WTC11 (cell line): ENCODE measurements at regions not wholly inside any gene's neighbourhood (a gene's known extent, or its start where the extent isn't known, plus 50 kb on each side); places are given as distances from the start of the nearest gene placed in this dataset.

ENCODE experiments used
- ATAC-seq: fragments of 200-7000 bp; cut with Tn5 transposase; 2 replicates; pipeline ENCODE4 v1.10.0; 2021; ENCODE audit warnings: mild to moderate bottlenecking, moderate library complexity
- CTCF ChIA-PET: fragments of 300-600 bp; sonication (Branson Sonifier 250); formaldehyde crosslinking; loops from one replicate; lab custom pipeline; 2021; ENCODE audit warnings: antibody characterized with exemption; lab: Charles Lee
- POLR2A ChIA-PET: fragments of 350-600 bp; sonication (Branson Sonifier 250); formaldehyde crosslinking; loops from one replicate; lab custom pipeline; 2021; ENCODE audit warnings: antibody characterized with exemption; lab: Charles Lee
- DNase-seq: peaks from one replicate; pipeline ENCODE4 v3.0.0; 2021; ENCODE audit warnings: low spot score
- H3K27ac Mint-ChIP-seq: 2 replicates; pipeline ENCODE4 v1.8.0; 2021; ENCODE audit warnings: mixed read lengths
- H3K27me3 Mint-ChIP-seq: 2 replicates; pipeline ENCODE4 v1.8.0; 2021; ENCODE audit warnings: low read depth, mild to moderate bottlenecking, moderate library complexity, mixed read lengths
- H3K36me3 Mint-ChIP-seq: 2 replicates; pipeline ENCODE4 v1.8.0; 2021; ENCODE audit warnings: mixed read lengths
- H3K4me1 Mint-ChIP-seq: 2 replicates; pipeline ENCODE4 v1.8.0; 2022; ENCODE audit warnings: mixed read lengths
- H3K4me3 Mint-ChIP-seq: 2 replicates; pipeline ENCODE4 v1.8.0; 2021; ENCODE audit warnings: mild to moderate bottlenecking, moderate library complexity, mixed read lengths
- H3K9me3 Mint-ChIP-seq: 2 replicates; pipeline ENCODE4 v1.8.0; 2021; ENCODE audit warnings: mixed read lengths
- ATF3 ChIP-seq: sonication (generic); formaldehyde crosslinking; conservative IDR thresholded peaks from 2 replicates; pipeline ENCODE4 v1.8.1; 2022; ENCODE audit warnings: mild to moderate bottlenecking, missing genetic modification reagents
- CBFB ChIP-seq: sonication (generic); formaldehyde crosslinking; IDR thresholded peaks from 2 replicates; pipeline ENCODE4 v1.8.1; 2022; ENCODE audit warnings: mild to moderate bottlenecking, low read depth, missing genetic modification reagents
- CTCF ChIP-seq: fragments of 200-600 bp; IDR thresholded peaks from 2 replicates; pipeline ENCODE4 v1.8.0; 2022; ENCODE audit warnings: antibody characterized with exemption
- EMX1 ChIP-seq: fragments of 250-450 bp; sonication (Bioruptor Pico); IDR thresholded peaks from 2 replicates; pipeline ENCODE4 v1.8.0; 2021; ENCODE audit warnings: mild to moderate bottlenecking
- ETV6 ChIP-seq: sonication (generic); formaldehyde crosslinking; IDR thresholded peaks from 2 replicates; pipeline ENCODE4 v1.8.1; 2022; ENCODE audit warnings: mild to moderate bottlenecking, missing genetic modification reagents
- GABPB1 ChIP-seq: sonication (generic); formaldehyde crosslinking; IDR thresholded peaks from 2 replicates; pipeline ENCODE4 v1.8.1; 2023; ENCODE audit warnings: mild to moderate bottlenecking, missing genetic modification reagents
- GTF2I ChIP-seq: fragments of 250-450 bp; sonication (Bioruptor Pico); conservative IDR thresholded peaks from 2 replicates; pipeline ENCODE4 v1.4.0; 2021; ENCODE audit warnings: mild to moderate bottlenecking
- KAT7 ChIP-seq: sonication (generic); formaldehyde crosslinking; IDR thresholded peaks from 2 replicates; pipeline ENCODE4 v1.8.1; 2023; ENCODE audit warnings: missing genetic modification reagents, mild to moderate bottlenecking, borderline replicate concordance
- NFE2L1 ChIP-seq: sonication (generic); formaldehyde crosslinking; IDR thresholded peaks from 2 replicates; pipeline ENCODE4 v1.8.1; 2023; ENCODE audit warnings: missing genetic modification reagents
- NFYB ChIP-seq: sonication (generic); formaldehyde crosslinking; conservative IDR thresholded peaks from 2 replicates; pipeline ENCODE4 v1.8.0; 2022; ENCODE audit warnings: low read depth, missing genetic modification reagents
- NR2C2 ChIP-seq: sonication (generic); formaldehyde crosslinking; IDR thresholded peaks from 2 replicates; pipeline ENCODE4 v1.8.0; 2022; ENCODE audit warnings: mild to moderate bottlenecking, missing genetic modification reagents
- NR3C1 ChIP-seq: sonication (generic); formaldehyde crosslinking; conservative IDR thresholded peaks from 2 replicates; pipeline ENCODE4 v1.8.1; 2023; ENCODE audit warnings: low read depth, mild to moderate bottlenecking, missing genetic modification reagents
- OVOL2 ChIP-seq: fragments of 250-450 bp; sonication (Bioruptor Pico); IDR thresholded peaks from 2 replicates; pipeline ENCODE4 v1.9.0; 2021; ENCODE audit warnings: mild to moderate bottlenecking, borderline replicate concordance
- RORB ChIP-seq: fragments of 250-450 bp; sonication (Bioruptor Pico); IDR thresholded peaks from 2 replicates; pipeline ENCODE4 v1.9.0; 2021; ENCODE audit warnings: mild to moderate bottlenecking
- TEAD4 ChIP-seq: sonication (generic); formaldehyde crosslinking; IDR thresholded peaks from 2 replicates; pipeline ENCODE4 v1.8.0; 2022; ENCODE audit warnings: mild to moderate bottlenecking, missing genetic modification reagents
- ZNF138 ChIP-seq: sonication (generic); formaldehyde crosslinking; conservative IDR thresholded peaks from 2 replicates; pipeline ENCODE4 v1.8.1; 2022; ENCODE audit warnings: mild to moderate bottlenecking, moderate library complexity, missing genetic modification reagents
- ZNF281 ChIP-seq: sonication (generic); formaldehyde crosslinking; IDR thresholded peaks from 2 replicates; pipeline ENCODE4 v1.8.0; 2023; ENCODE audit warnings: mild to moderate bottlenecking, missing genetic modification reagents
- ZNF396 ChIP-seq: fragments of 250-450 bp; sonication (Bioruptor Pico); IDR thresholded peaks from 2 replicates; pipeline ENCODE4 v1.8.0; 2021; ENCODE audit warnings: mild to moderate bottlenecking, moderate library complexity, borderline replicate concordance
- ZNF423 ChIP-seq: fragments of 250-450 bp; sonication (Bioruptor Pico); IDR thresholded peaks from 2 replicates; pipeline ENCODE4 v2.1.2; 2022; ENCODE audit warnings: mild to moderate bottlenecking, moderate library complexity
- TF ChIP-seq, protein P1 (sequence below): fragments of 250-450 bp; sonication (Bioruptor Pico); IDR thresholded peaks from 2 replicates; pipeline ENCODE4 v1.9.0; 2021; ENCODE audit warnings: mild to moderate bottlenecking
- TF ChIP-seq, protein P2 (sequence below): sonication (generic); formaldehyde crosslinking; IDR thresholded peaks from 2 replicates; pipeline ENCODE4 v1.8.1; 2023; ENCODE audit warnings: mild to moderate bottlenecking, moderate library complexity, missing genetic modification reagents
- TF ChIP-seq, protein P3 (sequence below): sonication (generic); formaldehyde crosslinking; IDR thresholded peaks from 2 replicates; pipeline ENCODE4 v1.8.1; 2023; ENCODE audit warnings: mild to moderate bottlenecking, missing genetic modification reagents
- TF ChIP-seq, protein P4 (sequence below): sonication (generic); formaldehyde crosslinking; IDR thresholded peaks from 2 replicates; pipeline ENCODE4 v1.8.0; 2023; ENCODE audit warnings: missing genetic modification reagents

DNA sequence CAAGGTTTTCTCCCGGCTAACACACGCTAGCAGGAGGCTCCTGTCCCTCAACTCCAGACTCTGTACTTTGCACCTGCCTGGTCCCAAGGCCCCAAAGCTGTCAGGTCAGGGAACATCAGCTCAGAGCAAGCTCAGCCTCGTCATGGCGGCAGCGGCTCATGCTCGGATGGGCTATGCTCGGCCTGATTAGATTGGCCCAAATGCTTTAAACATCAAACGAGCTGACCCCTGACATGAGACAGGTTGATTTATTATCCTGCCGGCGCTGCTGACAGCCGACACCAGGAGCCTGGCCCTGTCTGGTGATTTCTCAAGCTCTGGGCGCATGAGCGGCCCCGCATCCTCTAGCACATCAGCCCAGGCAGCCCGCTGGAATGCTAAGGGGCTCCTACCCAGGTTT is 436.4 kb downstream of the EIPR1 start:
- ChIA-PET CTCF (no interaction called here), POLR2A (no interaction called here)
- no peak overlapping the region for H3K4me3 Mint-ChIP-seq

GRCh38 chr2:2940702-2941101 is 436.9 kb downstream of the EIPR1 start:
- Mint-ChIP-seq H3K36me3 (peaks cover 13% of the 10 kb centered on the region; the same call in 1 of the 2 replicates), H3K4me1 (peaks cover 10% of the 10 kb centered on the region), H3K27me3 (peaks cover 4% of the 10 kb centered on the region; the same call in 1 of the 2 replicates), H3K4me3 (no peak overlapping the region), H3K9me3 (peaks cover 37% of the 10 kb centered on the region), H3K27ac (no peak overlapping the region)
- POLR2A ChIA-PET = no interaction called here
- no peak for ATAC-seq
- CTCF ChIA-PET = no interaction called here
- no peak for DNase-seq
- TF ChIP-seq KAT7 (CRISPR knock-in tag) (no peak), NFYB (CRISPR knock-in tag) (no peak), ZNF396 (CRISPR knock-in tag) (no peak)
- TF ChIP-seq, protein P1, sequence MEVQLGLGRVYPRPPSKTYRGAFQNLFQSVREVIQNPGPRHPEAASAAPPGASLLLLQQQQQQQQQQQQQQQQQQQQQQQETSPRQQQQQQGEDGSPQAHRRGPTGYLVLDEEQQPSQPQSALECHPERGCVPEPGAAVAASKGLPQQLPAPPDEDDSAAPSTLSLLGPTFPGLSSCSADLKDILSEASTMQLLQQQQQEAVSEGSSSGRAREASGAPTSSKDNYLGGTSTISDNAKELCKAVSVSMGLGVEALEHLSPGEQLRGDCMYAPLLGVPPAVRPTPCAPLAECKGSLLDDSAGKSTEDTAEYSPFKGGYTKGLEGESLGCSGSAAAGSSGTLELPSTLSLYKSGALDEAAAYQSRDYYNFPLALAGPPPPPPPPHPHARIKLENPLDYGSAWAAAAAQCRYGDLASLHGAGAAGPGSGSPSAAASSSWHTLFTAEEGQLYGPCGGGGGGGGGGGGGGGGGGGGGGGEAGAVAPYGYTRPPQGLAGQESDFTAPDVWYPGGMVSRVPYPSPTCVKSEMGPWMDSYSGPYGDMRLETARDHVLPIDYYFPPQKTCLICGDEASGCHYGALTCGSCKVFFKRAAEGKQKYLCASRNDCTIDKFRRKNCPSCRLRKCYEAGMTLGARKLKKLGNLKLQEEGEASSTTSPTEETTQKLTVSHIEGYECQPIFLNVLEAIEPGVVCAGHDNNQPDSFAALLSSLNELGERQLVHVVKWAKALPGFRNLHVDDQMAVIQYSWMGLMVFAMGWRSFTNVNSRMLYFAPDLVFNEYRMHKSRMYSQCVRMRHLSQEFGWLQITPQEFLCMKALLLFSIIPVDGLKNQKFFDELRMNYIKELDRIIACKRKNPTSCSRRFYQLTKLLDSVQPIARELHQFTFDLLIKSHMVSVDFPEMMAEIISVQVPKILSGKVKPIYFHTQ = no peak
- TF ChIP-seq, protein P2, sequence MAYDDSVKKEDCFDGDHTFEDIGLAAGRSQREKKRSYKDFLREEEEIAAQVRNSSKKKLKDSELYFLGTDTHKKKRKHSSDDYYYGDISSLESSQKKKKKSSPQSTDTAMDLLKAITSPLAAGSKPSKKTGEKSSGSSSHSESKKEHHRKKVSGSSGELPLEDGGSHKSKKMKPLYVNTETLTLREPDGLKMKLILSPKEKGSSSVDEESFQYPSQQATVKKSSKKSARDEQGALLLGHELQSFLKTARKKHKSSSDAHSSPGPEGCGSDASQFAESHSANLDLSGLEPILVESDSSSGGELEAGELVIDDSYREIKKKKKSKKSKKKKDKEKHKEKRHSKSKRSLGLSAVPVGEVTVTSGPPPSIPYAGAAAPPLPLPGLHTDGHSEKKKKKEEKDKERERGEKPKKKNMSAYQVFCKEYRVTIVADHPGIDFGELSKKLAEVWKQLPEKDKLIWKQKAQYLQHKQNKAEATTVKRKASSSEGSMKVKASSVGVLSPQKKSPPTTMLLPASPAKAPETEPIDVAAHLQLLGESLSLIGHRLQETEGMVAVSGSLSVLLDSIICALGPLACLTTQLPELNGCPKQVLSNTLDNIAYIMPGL (CRISPR knock-in tag) = no peak
- TF ChIP-seq, protein P3, sequence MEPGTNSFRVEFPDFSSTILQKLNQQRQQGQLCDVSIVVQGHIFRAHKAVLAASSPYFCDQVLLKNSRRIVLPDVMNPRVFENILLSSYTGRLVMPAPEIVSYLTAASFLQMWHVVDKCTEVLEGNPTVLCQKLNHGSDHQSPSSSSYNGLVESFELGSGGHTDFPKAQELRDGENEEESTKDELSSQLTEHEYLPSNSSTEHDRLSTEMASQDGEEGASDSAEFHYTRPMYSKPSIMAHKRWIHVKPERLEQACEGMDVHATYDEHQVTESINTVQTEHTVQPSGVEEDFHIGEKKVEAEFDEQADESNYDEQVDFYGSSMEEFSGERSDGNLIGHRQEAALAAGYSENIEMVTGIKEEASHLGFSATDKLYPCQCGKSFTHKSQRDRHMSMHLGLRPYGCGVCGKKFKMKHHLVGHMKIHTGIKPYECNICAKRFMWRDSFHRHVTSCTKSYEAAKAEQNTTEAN = no peak

More for the DNA sequence above, 436.4 kb downstream of the EIPR1 start:
- no peak for DNase-seq
- peaks cover 37% of the 10 kb centered on the region for H3K9me3 Mint-ChIP-seq
- no peak overlapping the region for H3K27ac Mint-ChIP-seq
- peaks cover 13% of the 10 kb centered on the region; the same call in 1 of the 2 replicates for H3K36me3 Mint-ChIP-seq
- H3K27me3 Mint-ChIP-seq = peaks cover 4% of the 10 kb centered on the region; the same call in 1 of the 2 replicates
- ATAC-seq = no peak; the same call in 1 of the 2 replicates
- TF ChIP-seq TEAD4 (CRISPR knock-in tag) (no peak), ZNF396 (CRISPR knock-in tag) (no peak), ZNF138 (CRISPR knock-in tag) (no peak), ZNF423 (CRISPR knock-in tag) (no peak), OVOL2 (CRISPR knock-in tag) (no peak), GTF2I (CRISPR knock-in tag) (no peak), CTCF (no peak), ZNF281 (CRISPR knock-in tag) (no peak), EMX1 (CRISPR knock-in tag) (no peak), RORB (CRISPR knock-in tag) (no peak), NR3C1 (CRISPR knock-in tag) (no peak), GABPB1 (CRISPR knock-in tag) (no peak), NFE2L1 (CRISPR knock-in tag) (no peak), CBFB (no peak), ATF3 (CRISPR knock-in tag) (no peak), NR2C2 (CRISPR knock-in tag) (no peak), ETV6 (CRISPR knock-in tag) (no peak)
- TF ChIP-seq, protein P4, sequence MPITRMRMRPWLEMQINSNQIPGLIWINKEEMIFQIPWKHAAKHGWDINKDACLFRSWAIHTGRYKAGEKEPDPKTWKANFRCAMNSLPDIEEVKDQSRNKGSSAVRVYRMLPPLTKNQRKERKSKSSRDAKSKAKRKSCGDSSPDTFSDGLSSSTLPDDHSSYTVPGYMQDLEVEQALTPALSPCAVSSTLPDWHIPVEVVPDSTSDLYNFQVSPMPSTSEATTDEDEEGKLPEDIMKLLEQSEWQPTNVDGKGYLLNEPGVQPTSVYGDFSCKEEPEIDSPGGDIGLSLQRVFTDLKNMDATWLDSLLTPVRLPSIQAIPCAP (CRISPR knock-in tag) = no peak
- TF ChIP-seq, all 79 proteins: peak for 0
- H3K4me1 Mint-ChIP-seq = peaks cover 10% of the 10 kb centered on the region
